ENCODE measurements at regions not wholly inside any gene's neighbourhood (a gene's known extent, or its start where the extent isn't known, plus 50 kb on each side); places are given as distances from the start of the nearest gene placed in this dataset.

DNA sequence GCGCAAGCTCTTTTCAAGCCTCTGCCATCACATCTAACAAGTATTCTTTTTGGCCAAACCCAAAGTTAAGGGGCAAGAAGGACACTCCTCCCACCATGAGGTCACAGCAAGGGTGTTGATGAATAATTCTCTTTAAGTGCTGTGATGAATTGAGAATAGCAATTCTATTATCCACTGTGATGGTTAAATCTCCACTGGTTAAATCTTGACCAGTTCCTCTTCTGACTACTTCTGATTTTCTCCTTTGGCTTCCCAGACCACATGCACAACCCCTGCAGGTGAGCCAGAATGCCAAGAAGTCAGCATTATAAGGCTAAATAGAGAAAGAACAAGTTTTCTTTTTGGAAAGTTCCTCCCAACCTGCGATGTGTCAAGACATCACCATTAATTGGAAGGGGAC lies 90.6 kb upstream of the BCL2L14 start:
- peak; percentile 12 for DNase-seq
- H3K36me3 Mint-ChIP-seq (ENCODE audit: low read depth) = peaks cover 4% of the 10 kb centered on the region
- H3K27me3 Mint-ChIP-seq (ENCODE audit: insufficient read depth) = no peaks in the 10 kb centered on the region
- Histone ChIP-seq H3K36me3 (ENCODE audit: control insufficient read depth, insufficient read depth, low read length) (no peaks in the 10 kb centered on the region), H3K27me3 (ENCODE audit: control insufficient read depth, insufficient read depth, low read length, poor library complexity, severe bottlenecking) (no peaks in the 10 kb centered on the region), H3K27ac (ENCODE audit: low read depth, low read length) (no peak overlapping the region), H3K9me3 (ENCODE audit: control insufficient read depth, low read length) (no peaks in the 10 kb centered on the region), H3K9ac (ENCODE audit: extremely low read depth, low read length, poor library complexity, severe bottlenecking) (no peak overlapping the region), H3K4me1 (ENCODE audit: control insufficient read depth, insufficient read depth, low read length) (no peaks in the 10 kb centered on the region), H3K4me3 (ENCODE audit: low read length) (no peak overlapping the region)
- H3K9me3 Mint-ChIP-seq = no peaks in the 10 kb centered on the region
- H3K4me3 Mint-ChIP-seq = no peak overlapping the region
- TF ChIP-seq, protein P1, sequence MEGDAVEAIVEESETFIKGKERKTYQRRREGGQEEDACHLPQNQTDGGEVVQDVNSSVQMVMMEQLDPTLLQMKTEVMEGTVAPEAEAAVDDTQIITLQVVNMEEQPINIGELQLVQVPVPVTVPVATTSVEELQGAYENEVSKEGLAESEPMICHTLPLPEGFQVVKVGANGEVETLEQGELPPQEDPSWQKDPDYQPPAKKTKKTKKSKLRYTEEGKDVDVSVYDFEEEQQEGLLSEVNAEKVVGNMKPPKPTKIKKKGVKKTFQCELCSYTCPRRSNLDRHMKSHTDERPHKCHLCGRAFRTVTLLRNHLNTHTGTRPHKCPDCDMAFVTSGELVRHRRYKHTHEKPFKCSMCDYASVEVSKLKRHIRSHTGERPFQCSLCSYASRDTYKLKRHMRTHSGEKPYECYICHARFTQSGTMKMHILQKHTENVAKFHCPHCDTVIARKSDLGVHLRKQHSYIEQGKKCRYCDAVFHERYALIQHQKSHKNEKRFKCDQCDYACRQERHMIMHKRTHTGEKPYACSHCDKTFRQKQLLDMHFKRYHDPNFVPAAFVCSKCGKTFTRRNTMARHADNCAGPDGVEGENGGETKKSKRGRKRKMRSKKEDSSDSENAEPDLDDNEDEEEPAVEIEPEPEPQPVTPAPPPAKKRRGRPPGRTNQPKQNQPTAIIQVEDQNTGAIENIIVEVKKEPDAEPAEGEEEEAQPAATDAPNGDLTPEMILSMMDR (conservative IDR thresholded peaks at IDR 0.05) = no peak
- WGBS, 2 experiments (ENCODE audit: insufficient coverage in 1 of 2, insufficient read length in 1 of 2) = 84 to 98% methylated on average over 2 of the region's 2 CpGs
- H3K27ac Mint-ChIP-seq = no peak overlapping the region
- peaks cover 5% of the 10 kb centered on the region for H3K4me1 Mint-ChIP-seq

DNA sequence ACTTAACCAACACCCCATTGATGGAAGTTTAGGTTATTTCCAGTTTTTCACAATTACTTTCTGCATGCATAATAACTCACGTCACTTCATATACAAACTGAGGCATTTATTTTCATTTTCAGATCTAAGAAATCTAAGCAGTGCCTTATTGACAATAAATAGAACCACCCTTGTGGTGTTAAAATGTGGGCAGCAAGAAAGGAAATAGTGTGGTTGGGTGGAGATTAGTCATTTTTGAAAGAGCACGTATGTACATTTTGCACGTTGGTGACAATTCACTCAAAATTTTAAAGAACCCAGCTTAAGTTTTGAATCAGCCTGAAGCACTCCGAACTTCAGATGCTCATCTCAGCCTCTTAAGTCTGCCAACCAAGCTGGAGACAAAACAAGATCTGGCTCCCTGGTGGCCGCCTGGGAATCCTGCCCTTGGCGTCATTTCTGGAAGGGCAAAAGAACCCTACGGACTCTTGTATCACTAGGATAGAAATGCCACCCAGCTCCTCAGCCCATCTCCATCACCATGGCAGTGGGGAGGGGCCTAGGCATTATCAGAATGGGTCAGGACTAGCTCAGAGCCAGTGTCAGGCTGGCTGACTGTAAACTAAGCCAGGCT lies 89.5 kb upstream of the BCL2L14 start:
- H3K36me3 ChIP-seq (ENCODE audit: control insufficient read depth, insufficient read depth, low read length) = no peaks in the 10 kb centered on the region
- no peaks in the 10 kb centered on the region for H3K27me3 ChIP-seq (ENCODE audit: control insufficient read depth, insufficient read depth, low read length, poor library complexity, severe bottlenecking)
- 96 to 100% methylated on average over 3 to 7 of the region's 7 CpGs for whole genome bisulfite sequencing, 2 experiments (ENCODE audit: insufficient coverage in 1 of 2, insufficient read length in 1 of 2)
- H3K9me3 ChIP-seq (ENCODE audit: control insufficient read depth, low read length) = no peaks in the 10 kb centered on the region
- peaks cover 4% of the 10 kb centered on the region for H3K36me3 Mint-ChIP-seq (ENCODE audit: low read depth)
- TF ChIP-seq, protein P1 (conservative IDR thresholded peaks at IDR 0.05) = peak; percentile 45
- no peak overlapping the region for H3K9ac ChIP-seq (ENCODE audit: extremely low read depth, low read length, poor library complexity, severe bottlenecking)
- H3K9me3 Mint-ChIP-seq = no peaks in the 10 kb centered on the region
- no peaks in the 10 kb centered on the region for H3K4me1 ChIP-seq (ENCODE audit: control insufficient read depth, insufficient read depth, low read length)
- H3K27me3 Mint-ChIP-seq (ENCODE audit: insufficient read depth) = no peaks in the 10 kb centered on the region
- no peak overlapping the region for H3K4me3 ChIP-seq (ENCODE audit: low read length)
- peak; percentile 35 for DNase-seq
- no peak overlapping the region for H3K27ac Mint-ChIP-seq
- peaks cover 7% of the 10 kb centered on the region for H3K4me1 Mint-ChIP-seq
- H3K27ac ChIP-seq (ENCODE audit: low read depth, low read length) = no peak overlapping the region
- no peak overlapping the region for H3K4me3 Mint-ChIP-seq

DNA sequence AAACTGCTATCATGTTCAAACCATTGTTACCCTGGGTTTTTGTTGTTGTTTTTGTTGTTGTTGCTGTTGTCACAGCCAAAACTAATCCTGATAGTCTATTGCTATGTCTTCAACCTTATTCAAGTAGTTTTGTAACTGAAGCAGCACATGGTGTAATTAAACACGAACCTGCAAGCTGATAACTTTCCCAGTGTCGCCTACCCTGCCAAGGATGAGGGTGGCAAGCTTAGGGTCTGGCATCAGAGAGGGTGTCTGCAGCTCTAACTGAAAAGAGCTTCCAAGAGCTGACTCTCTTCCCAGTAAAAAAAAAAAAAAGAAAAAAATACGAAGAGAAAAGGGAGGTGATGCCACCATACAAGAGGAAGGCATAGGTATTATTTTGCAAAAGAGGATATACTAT lies 86.3 kb upstream of the BCL2L14 start:
- Mint-ChIP-seq H3K4me3 (no peak overlapping the region), H3K27me3 (ENCODE audit: insufficient read depth) (no peaks in the 10 kb centered on the region), H3K27ac (no peak overlapping the region), H3K4me1 (peaks cover 7% of the 10 kb centered on the region), H3K9me3 (no peaks in the 10 kb centered on the region), H3K36me3 (ENCODE audit: low read depth) (no peaks in the 10 kb centered on the region)
- H3K4me3 ChIP-seq (ENCODE audit: low read length) = no peak overlapping the region
- TF ChIP-seq, protein P1 (conservative IDR thresholded peaks at IDR 0.05) = no peak
- no peak overlapping the region for H3K9ac ChIP-seq (ENCODE audit: extremely low read depth, low read length, poor library complexity, severe bottlenecking)
- DNase-seq = peak; percentile 6
- 93 to 100% methylated on average over 2 of the region's 3 CpGs for WGBS, 2 experiments (ENCODE audit: insufficient coverage in 1 of 2, insufficient read length in 1 of 2)
- H3K27me3 ChIP-seq (ENCODE audit: control insufficient read depth, insufficient read depth, low read length, poor library complexity, severe bottlenecking) = no peaks in the 10 kb centered on the region
- H3K27ac ChIP-seq (ENCODE audit: low read depth, low read length) = no peak overlapping the region
- H3K4me1 ChIP-seq (ENCODE audit: control insufficient read depth, insufficient read depth, low read length) = no peaks in the 10 kb centered on the region
- no peaks in the 10 kb centered on the region for H3K9me3 ChIP-seq (ENCODE audit: control insufficient read depth, low read length)
- H3K36me3 ChIP-seq (ENCODE audit: control insufficient read depth, insufficient read depth, low read length) = no peaks in the 10 kb centered on the region

All from endodermal cell (in vitro differentiated cells).